GM18505 (cell line): ENCODE measurements at regions not wholly inside any gene's neighbourhood (a gene's known extent, or its start where the extent isn't known, plus 50 kb on each side); places are given as distances from the start of the nearest gene placed in this dataset.

Experiments
- ATAC-seq: cut with Tn5 transposase; IDR thresholded peaks from one replicate; pipeline ENCODE4 v1.9.1; 2021; ENCODE audit not compliant: unreplicated experiment
- POLR2A ChIP-seq: IDR thresholded peaks from 4 replicates; pipeline ENCODE4 v1.6.1; 2011; ENCODE audit warnings: borderline replicate concordance; ENCODE audit not compliant: insufficient read depth, insufficient read length; ENCODE audit errors: extremely low read depth

GRCh38 chr1:55363268-55363667, 148.1 kb upstream of the USP24 start:
- no peak for ATAC-seq
- no peak for TF ChIP-seq POLR2A

- no peak for TF ChIP-seq POLR2A
Observed at GRCh38 chr1:55362558-55362957, 147.4 kb upstream of the USP24 start.

DNA sequence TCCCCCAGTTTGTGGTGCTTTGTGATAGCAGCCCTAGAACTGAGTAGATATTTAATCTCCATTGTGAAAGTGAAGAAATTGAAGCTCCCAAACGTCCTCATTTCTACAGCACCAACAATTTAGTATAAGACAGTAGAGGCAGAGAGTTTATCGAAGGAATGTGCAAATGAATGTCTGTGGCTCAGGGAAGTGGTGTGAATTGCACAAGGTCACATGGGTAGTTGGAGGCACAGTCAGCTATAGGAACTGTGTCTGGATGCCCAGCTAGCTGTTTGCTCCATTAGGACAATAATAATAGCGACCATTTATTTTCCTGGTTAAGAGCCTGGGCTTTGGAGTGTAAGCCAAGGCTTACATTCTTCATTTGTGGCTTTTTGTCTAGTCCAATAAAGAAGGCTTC, 144.4 kb upstream of the USP24 start:
- no peak for ATAC-seq
- TF ChIP-seq POLR2A, result no peak

More at GRCh38 chr1:55362558-55362957, 147.4 kb upstream of the USP24 start:
- no peak for ATAC-seq

DNA sequence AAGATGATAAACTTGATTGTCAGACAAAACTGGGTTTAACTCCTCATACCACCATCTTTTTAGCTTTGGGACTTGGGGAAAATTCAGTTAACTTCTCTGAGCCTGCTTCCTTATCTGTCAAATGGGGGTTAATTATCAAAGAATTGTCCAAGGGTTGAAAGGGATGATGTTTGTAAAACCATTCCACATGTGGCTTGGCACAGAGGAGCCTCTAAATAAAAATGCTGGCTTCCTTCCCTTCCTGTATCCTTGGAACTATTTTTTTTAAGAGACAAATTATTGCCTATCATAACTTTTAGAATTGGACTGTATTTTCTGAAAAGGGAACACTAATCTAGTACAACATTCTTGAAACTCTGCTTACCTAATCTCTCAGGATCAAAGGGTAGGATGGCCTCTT, 143.4 kb upstream of the USP24 start:
- no peak for TF ChIP-seq POLR2A
- no peak for ATAC-seq

- no peak for ATAC-seq
- no peak for TF ChIP-seq POLR2A
Observed at GRCh38 chr1:55355549-55355948, 140.4 kb upstream of the USP24 start.

- ATAC-seq, result no peak
- no peak for TF ChIP-seq POLR2A
Observed at GRCh38 chr1:55353707-55354620, 138.8 kb upstream of the USP24 start.

DNA sequence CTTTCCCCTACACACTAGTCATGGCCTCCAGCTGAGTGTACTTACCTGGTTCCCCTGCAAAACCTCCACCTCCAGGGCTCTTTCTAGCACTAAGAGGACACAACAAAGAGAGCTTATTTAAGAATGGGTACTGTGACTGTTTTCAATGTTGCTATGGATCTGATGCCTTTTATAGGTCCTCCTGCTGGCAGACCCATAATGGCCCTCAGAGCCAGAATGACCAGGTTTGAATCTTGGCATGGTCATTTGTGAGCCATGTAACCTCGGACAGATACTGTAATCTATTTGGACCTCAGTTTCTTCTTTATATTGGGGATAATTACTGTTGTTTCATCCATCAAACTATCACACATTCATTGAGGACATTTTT, 137.6 kb upstream of the USP24 start:
- no peak for ATAC-seq
- no peak for TF ChIP-seq POLR2A

- no peak for ATAC-seq
- TF ChIP-seq POLR2A, result no peak
Observed at GRCh38 chr1:55352080-55352810, 137.1 kb upstream of the USP24 start.

DNA sequence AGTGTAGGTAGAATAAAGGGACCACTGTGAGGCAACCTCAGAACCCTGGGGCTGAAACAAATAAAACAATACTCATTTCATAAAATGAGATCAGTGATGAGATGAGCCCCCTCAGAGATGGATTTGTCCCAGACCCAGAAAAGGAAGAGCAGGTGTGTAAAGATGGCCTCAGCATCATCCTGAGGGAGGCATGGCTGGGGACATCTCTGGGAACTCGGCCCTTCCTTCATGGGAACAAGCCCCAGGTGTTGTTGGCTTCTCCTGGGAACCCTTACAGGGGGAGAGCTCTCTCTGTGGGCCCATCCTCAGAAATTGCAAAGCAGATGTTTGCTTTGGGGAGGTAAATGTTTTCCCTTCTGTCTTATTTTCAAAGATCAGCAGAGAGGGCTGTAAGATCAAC, 133.2 kb upstream of the USP24 start:
- ATAC-seq, result no peak
- TF ChIP-seq POLR2A, result no peak

GRCh38 chr1:55347866-55348265, 132.7 kb upstream of the USP24 start:
- ATAC-seq, result no peak
- TF ChIP-seq POLR2A, result no peak

DNA sequence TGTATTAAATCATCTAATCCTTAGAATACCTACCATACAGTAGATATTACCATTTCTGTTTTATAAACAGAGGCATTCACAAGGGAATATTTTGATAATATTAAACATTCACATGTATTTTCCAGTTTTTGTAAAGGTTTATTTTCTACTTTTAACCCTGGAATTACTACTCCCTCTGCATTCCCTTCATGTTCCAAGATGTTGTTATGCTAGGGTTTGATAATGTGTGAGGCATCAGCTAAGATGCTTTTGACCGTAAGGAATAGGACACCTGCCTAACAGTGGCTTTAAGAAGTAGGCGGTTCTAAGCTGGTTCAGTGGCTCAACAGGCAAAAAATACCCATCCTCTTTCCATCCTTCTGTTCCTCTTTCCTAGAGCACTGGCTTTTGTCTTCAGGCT, 131.9 kb upstream of the USP24 start:
- ATAC-seq, result no peak
- TF ChIP-seq POLR2A, result no peak

- no peak for ATAC-seq
- TF ChIP-seq POLR2A, result no peak
Observed at GRCh38 chr1:55346586-55346985, 131.4 kb upstream of the USP24 start.

DNA sequence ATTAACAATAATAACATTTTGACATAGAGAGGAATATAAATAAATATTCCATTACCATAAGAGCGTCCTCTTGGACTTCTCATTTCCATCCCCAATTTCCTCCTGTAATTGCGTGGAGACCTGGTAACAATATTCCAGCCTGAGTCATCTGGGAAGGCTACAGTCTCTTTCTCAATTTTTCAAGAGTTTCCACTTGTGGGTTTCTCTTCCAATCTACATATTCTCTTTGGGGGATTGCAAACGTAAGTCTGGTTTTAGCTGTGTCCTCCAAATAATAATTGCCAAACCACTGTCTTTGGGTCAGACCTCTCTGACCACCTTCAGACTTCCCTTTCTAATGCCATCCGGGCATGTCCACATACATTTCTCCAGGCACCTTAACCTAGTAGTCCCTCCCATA, 124.5 kb upstream of the USP24 start:
- TF ChIP-seq POLR2A, result no peak
- ATAC-seq, result no peak

DNA sequence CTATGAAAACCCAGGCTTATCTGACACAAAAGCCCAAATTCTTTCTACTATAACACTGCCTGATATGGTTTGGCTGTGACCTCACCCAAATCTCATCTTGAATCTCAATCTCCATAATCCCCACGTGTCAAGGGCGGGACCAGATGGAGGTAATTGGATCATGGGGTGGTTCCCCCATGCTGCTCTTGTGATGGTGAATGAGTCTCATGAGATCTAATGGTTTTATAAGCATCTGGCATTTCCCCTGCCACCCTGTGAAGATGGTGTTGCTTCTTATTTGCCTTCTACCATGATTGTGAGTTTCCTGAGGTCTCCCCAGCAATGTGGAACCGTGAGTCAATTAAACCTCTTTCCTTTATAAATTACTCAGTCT, 123.3 kb upstream of the USP24 start:
- ATAC-seq, result no peak

More for the DNA sequence above, 123.3 kb upstream of the USP24 start:
- TF ChIP-seq POLR2A, result no peak
